ENCODE measurements at regions not wholly inside any gene's neighbourhood (a gene's known extent, or its start where the extent isn't known, plus 50 kb on each side); places are given as distances from the start of the nearest gene placed in this dataset.

GRCh38 chr4:43356786-43357185 is 464.3 kb downstream of the GRXCR1 start:
- TF ChIP-seq FOXP2 (optimal IDR thresholded peaks at IDR 0.05; ENCODE audit: borderline replicate concordance, extremely low read depth, extremely low read length, insufficient read depth) = no peak
- TF ChIP-seq, protein P1, sequence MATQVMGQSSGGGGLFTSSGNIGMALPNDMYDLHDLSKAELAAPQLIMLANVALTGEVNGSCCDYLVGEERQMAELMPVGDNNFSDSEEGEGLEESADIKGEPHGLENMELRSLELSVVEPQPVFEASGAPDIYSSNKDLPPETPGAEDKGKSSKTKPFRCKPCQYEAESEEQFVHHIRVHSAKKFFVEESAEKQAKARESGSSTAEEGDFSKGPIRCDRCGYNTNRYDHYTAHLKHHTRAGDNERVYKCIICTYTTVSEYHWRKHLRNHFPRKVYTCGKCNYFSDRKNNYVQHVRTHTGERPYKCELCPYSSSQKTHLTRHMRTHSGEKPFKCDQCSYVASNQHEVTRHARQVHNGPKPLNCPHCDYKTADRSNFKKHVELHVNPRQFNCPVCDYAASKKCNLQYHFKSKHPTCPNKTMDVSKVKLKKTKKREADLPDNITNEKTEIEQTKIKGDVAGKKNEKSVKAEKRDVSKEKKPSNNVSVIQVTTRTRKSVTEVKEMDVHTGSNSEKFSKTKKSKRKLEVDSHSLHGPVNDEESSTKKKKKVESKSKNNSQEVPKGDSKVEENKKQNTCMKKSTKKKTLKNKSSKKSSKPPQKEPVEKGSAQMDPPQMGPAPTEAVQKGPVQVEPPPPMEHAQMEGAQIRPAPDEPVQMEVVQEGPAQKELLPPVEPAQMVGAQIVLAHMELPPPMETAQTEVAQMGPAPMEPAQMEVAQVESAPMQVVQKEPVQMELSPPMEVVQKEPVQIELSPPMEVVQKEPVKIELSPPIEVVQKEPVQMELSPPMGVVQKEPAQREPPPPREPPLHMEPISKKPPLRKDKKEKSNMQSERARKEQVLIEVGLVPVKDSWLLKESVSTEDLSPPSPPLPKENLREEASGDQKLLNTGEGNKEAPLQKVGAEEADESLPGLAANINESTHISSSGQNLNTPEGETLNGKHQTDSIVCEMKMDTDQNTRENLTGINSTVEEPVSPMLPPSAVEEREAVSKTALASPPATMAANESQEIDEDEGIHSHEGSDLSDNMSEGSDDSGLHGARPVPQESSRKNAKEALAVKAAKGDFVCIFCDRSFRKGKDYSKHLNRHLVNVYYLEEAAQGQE (IDR thresholded peaks at IDR 0.05; ENCODE audit: insufficient read depth in 1 of 2, low read depth in 2 of 2, low read length in 2 of 2) = no peak
- TF ChIP-seq POLR2AphosphoS5 (IDR thresholded peaks at IDR 0.05; ENCODE audit: low read depth, low read length) = no peak
- no peak for TF ChIP-seq TAF1 (IDR thresholded peaks at IDR 0.05; ENCODE audit: borderline replicate concordance, insufficient read depth, low read length)
- TF ChIP-seq SIN3A (IDR thresholded peaks at IDR 0.05; ENCODE audit: borderline replicate concordance, insufficient read depth, low read length) = no peak

- no peak for TF ChIP-seq SIN3A (IDR thresholded peaks at IDR 0.05; ENCODE audit: borderline replicate concordance, insufficient read depth, low read length)
- TF ChIP-seq FOXP2 (optimal IDR thresholded peaks at IDR 0.05; ENCODE audit: borderline replicate concordance, extremely low read depth, extremely low read length, insufficient read depth) = no peak
- TF ChIP-seq TAF1 (IDR thresholded peaks at IDR 0.05; ENCODE audit: borderline replicate concordance, insufficient read depth, low read length) = no peak
- TF ChIP-seq, protein P1 (IDR thresholded peaks at IDR 0.05; ENCODE audit: insufficient read depth in 1 of 2, low read depth in 2 of 2, low read length in 2 of 2) = no peak
- no peak for TF ChIP-seq POLR2AphosphoS5 (IDR thresholded peaks at IDR 0.05; ENCODE audit: low read depth, low read length)
Observed at GRCh38 chr4:43357252-43357974, 464.9 kb downstream of the GRXCR1 start.

DNA sequence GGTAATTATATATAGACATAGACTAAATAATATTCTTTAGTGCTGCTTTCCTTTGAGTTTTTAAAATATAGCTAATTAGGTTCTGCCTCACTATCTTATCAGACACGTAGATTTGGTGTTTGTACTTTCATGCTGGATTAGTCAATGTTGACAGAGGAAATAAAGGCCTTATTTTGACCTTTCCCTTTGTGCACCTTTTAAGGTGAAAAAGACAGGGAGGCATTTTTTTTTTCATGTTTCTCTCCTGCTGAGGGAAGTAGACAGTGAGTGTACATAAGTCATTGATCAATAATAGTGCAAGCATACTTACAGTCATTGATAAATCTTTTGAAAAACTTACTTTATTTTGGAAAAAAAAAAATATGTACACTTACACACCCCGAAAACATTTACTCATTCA is 467.8 kb downstream of the GRXCR1 start:
- TF ChIP-seq POLR2AphosphoS5 (IDR thresholded peaks at IDR 0.05; ENCODE audit: low read depth, low read length) (no peak), FOXP2 (optimal IDR thresholded peaks at IDR 0.05; ENCODE audit: borderline replicate concordance, extremely low read depth, extremely low read length, insufficient read depth) (no peak), SIN3A (IDR thresholded peaks at IDR 0.05; ENCODE audit: borderline replicate concordance, insufficient read depth, low read length) (no peak), TAF1 (IDR thresholded peaks at IDR 0.05; ENCODE audit: borderline replicate concordance, insufficient read depth, low read length) (no peak)
- TF ChIP-seq, protein P1 (IDR thresholded peaks at IDR 0.05; ENCODE audit: insufficient read depth in 1 of 2, low read depth in 2 of 2, low read length in 2 of 2) = no peak

- TF ChIP-seq TAF1 (IDR thresholded peaks at IDR 0.05; ENCODE audit: borderline replicate concordance, insufficient read depth, low read length) (no peak), FOXP2 (optimal IDR thresholded peaks at IDR 0.05; ENCODE audit: borderline replicate concordance, extremely low read depth, extremely low read length, insufficient read depth) (no peak), SIN3A (IDR thresholded peaks at IDR 0.05; ENCODE audit: borderline replicate concordance, insufficient read depth, low read length) (no peak), POLR2AphosphoS5 (IDR thresholded peaks at IDR 0.05; ENCODE audit: low read depth, low read length) (no peak)
- TF ChIP-seq, protein P1 (IDR thresholded peaks at IDR 0.05; ENCODE audit: insufficient read depth in 1 of 2, low read depth in 2 of 2, low read length in 2 of 2) = no peak
Observed at GRCh38 chr4:43362875-43363636, 470.5 kb downstream of the GRXCR1 start.
